ENCODE measurements at regions not wholly inside any gene's neighbourhood (a gene's known extent, or its start where the extent isn't known, plus 50 kb on each side); places are given as distances from the start of the nearest gene placed in this dataset.

DNA sequence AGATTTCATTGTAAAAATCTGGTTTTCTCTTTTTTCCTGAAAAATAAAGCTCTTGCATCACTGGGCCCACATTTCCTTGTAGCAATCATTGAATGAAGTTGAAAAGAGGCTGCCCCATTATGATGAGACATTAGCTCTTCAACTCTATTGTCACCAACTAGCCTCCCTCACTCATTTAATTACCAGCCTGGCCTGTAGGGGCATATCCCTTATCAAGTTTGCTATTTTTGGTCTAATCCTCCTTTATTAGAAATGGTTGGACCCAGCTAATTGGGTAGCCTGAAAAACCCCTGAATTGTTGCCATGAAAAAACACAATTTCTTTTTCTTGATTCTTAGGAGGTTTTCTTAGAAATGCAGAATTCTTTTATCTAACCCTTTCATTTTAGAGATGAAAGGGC is 164.6 kb upstream of the CASK start:
- ChIA-PET CTCF (no interaction called here), POLR2A (no interaction called here)
- no peak for DNase-seq (ENCODE audit: low read depth, low spot score)
- TF ChIP-seq, protein P1, sequence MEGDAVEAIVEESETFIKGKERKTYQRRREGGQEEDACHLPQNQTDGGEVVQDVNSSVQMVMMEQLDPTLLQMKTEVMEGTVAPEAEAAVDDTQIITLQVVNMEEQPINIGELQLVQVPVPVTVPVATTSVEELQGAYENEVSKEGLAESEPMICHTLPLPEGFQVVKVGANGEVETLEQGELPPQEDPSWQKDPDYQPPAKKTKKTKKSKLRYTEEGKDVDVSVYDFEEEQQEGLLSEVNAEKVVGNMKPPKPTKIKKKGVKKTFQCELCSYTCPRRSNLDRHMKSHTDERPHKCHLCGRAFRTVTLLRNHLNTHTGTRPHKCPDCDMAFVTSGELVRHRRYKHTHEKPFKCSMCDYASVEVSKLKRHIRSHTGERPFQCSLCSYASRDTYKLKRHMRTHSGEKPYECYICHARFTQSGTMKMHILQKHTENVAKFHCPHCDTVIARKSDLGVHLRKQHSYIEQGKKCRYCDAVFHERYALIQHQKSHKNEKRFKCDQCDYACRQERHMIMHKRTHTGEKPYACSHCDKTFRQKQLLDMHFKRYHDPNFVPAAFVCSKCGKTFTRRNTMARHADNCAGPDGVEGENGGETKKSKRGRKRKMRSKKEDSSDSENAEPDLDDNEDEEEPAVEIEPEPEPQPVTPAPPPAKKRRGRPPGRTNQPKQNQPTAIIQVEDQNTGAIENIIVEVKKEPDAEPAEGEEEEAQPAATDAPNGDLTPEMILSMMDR (IDR thresholded peaks at IDR 0.05; ENCODE audit: insufficient read depth, low read length, missing control alignments), result no peak
- no peak overlapping the region for H3K4me3 ChIP-seq (ENCODE audit: low read depth, low read length)

DNA sequence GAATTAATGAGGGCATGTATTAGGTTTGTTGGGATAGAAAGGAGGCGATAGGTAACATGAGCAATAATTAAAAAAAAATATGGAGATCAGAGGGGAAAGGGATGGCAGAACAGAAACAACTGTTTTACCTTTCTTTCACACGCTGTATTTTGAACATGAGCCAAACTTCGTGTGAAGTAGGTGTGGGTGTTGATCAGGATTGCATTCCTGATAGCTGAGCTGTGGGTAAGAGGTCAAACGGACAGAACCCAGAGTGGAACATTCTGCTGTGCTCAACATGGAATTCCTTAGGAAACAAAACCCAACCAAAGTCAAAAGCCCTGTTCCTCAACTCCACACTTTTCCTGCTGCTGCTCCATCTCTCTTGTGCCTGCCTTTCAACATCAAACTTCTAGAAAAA is 162.5 kb upstream of the CASK start:
- ChIA-PET POLR2A (no interaction called here), CTCF (no interaction called here)
- no peak for DNase-seq (ENCODE audit: low read depth, low spot score)
- H3K4me3 ChIP-seq (ENCODE audit: low read depth, low read length), result no peak overlapping the region
- TF ChIP-seq, protein P1 (IDR thresholded peaks at IDR 0.05; ENCODE audit: insufficient read depth, low read length, missing control alignments), result no peak

DNA sequence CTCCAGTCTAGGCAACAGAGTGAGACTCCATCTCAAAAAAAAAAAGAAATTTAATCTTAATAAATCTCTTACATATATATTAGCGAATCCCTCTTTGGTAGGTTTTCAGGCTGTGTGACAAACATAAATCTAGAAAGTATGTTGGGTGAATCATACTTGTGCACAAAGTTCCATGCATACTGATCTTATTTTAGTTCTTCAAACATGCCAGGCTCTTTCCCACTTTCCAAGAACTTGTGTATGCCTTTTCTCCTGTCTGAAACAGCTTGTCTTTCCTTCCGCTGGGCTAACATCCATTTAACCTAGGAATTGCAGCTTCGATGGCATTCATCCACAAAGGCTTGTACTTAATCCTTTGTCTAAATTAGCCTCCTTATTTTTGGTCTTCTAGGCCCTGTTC is 156.6 kb upstream of the CASK start:
- no peak for DNase-seq (ENCODE audit: low read depth, low spot score)
- ChIA-PET CTCF (no interaction called here), POLR2A (no interaction called here)
- TF ChIP-seq, protein P1 (IDR thresholded peaks at IDR 0.05; ENCODE audit: insufficient read depth, low read length, missing control alignments), result no peak
- H3K4me3 ChIP-seq (ENCODE audit: low read depth, low read length), result no peak overlapping the region

DNA sequence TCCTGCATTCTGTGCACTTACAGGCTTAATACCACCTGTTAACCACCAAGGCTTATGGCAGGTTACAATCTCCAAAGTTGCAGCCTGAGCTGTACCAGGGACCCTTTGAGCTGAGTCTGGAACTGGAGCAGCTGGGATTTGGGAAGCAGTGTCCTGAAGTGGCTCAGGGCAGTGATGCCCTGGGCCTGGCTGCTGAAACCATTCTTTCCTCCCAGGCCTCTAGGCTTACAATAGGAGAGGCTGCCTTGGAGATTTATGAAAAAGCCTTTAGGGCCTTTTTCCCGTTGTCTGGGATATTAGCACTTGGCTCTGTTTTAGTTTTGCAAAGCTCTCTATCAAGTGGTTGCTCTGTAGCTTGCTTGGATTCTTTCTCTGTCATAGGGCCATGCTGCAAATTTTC is 154.3 kb upstream of the CASK start:
- ChIA-PET CTCF (no interaction called here), POLR2A (no interaction called here)
- TF ChIP-seq, protein P1 (IDR thresholded peaks at IDR 0.05; ENCODE audit: insufficient read depth, low read length, missing control alignments), result no peak
- no peak overlapping the region for H3K4me3 ChIP-seq (ENCODE audit: low read depth, low read length)
- DNase-seq (ENCODE audit: low read depth, low spot score), result no peak

DNA sequence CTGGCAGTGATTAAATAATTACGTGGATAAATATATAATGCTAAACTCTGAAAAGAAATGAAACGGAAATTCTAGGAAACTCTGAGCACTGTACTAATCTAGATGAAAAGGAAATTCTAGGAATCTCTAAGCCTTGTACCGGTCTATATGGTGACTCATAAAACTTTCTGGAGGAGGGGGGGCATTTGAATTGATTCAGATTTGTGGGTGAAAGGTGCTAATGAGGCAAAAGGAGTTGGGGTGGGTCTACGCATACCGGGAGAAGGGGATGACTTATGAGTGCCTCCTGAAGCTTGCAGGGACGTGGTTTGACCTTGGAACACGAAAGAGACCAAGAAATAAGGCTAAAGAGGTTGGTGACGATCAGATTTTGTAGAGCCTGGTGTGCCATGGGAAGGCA is 151.7 kb upstream of the CASK start:
- no peak for DNase-seq (ENCODE audit: low read depth, low spot score)
- TF ChIP-seq, protein P1 (IDR thresholded peaks at IDR 0.05; ENCODE audit: insufficient read depth, low read length, missing control alignments), result no peak
- H3K4me3 ChIP-seq (ENCODE audit: low read depth, low read length), result no peak overlapping the region
- CTCF ChIA-PET, result no interaction called here
- POLR2A ChIA-PET, result no interaction called here

DNA sequence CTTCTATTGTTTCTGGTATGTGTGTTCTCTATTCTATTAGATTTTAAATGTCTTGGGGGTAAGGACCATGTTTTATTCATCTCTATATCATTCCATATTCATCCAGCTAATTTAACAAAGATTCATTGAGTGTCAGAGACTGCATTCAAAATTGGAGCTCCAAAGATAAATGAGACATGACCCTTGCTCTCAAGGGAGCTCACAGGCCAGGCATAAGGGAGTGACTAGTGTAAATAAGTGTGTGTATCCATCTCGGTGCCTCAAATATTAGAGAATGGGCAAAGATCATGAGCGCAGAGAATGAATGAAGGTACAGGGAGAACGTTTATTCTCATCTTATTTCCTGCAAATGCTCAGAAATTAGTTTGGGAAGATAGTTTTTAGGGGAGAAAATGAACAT is 150.1 kb upstream of the CASK start:
- CTCF ChIA-PET, result no interaction called here
- TF ChIP-seq, protein P1 (IDR thresholded peaks at IDR 0.05; ENCODE audit: insufficient read depth, low read length, missing control alignments), result no peak
- POLR2A ChIA-PET, result no interaction called here

More for the DNA sequence above, 150.1 kb upstream of the CASK start:
- no peak overlapping the region for H3K4me3 ChIP-seq (ENCODE audit: low read depth, low read length)
- DNase-seq (ENCODE audit: low read depth, low spot score), result no peak
